ENCODE measurements at regions not wholly inside any gene's neighbourhood (a gene's known extent, or its start where the extent isn't known, plus 50 kb on each side); places are given as distances from the start of the nearest gene placed in this dataset.

DNA sequence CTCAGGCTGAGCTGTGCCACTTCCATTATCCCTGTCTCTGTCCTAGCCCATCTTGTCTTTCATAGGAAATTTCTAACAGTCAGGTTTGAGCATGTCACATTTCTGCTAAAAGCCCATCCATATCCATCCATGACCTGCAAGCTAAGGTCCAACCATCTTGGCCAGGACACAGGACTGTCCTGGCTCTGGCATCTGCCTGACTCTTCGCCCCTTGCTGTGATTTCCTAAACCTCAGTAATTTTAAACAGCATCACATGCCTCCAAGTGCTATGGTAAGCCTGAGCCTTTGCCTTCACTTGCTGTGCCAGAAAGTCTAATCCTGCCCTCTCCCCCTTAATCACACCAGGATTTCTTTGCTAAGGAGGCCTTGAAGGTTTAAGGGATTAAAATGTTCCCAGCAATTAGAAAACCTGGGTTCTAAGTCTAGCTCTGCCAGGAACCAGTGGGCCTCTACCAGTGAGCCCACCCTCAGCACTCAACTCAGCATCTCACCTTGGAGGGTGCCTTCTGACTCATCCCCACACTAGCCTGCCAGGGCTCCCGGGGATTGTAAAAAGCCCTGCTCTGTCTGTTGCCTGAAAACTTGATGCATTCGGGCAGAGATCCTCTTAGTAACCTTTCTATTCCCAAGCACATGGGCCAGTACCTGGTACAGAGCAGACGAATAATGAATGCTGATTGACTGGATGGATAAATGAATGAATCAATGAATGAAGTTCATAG, 411.0 kb downstream of the LRATD1 start:
- H3K27me3 ChIP-seq (ENCODE audit: control insufficient read depth, insufficient read depth, low read length), result no peaks in the 10 kb centered on the region
- H3K9ac ChIP-seq (ENCODE audit: insufficient read depth, low read length), result no peak overlapping the region
- no peaks in the 10 kb centered on the region for H3K36me3 ChIP-seq (ENCODE audit: control insufficient read depth, insufficient read depth, low read length)
- peaks cover 7% of the 10 kb centered on the region for H3K4me1 ChIP-seq (ENCODE audit: control insufficient read depth, extremely low read depth, insufficient read depth, low read length)
- no peaks in the 10 kb centered on the region for H3K79me2 ChIP-seq (ENCODE audit: control insufficient read depth, insufficient read depth, low read length)
- peak overlapping the region; percentile 46 for H3K27ac ChIP-seq (ENCODE audit: insufficient read depth, low read length)
- no peak overlapping the region for H3K4me3 ChIP-seq (replicated peaks in 1 of 4; ENCODE audit: control extremely low read depth in 1 of 4, insufficient read depth in 1 of 4, low read depth in 3 of 4, low read length in 4 of 4)
- H3K4me2 ChIP-seq (ENCODE audit: extremely low read depth, insufficient read depth, low read length), result no peak overlapping the region
- H3K9me3 ChIP-seq (ENCODE audit: control insufficient read depth, insufficient read depth, low read depth, low read length), result no peaks in the 10 kb centered on the region
- H4K20me1 ChIP-seq (ENCODE audit: control insufficient read depth, extremely low read depth, insufficient read depth, low read length), result no peaks in the 10 kb centered on the region
- DNase-seq (ENCODE audit: low read depth in 2 of 2), result peak; percentile 36 to 73
- no peak overlapping the region for H2AFZ ChIP-seq (ENCODE audit: low read length)
- TF ChIP-seq, protein P1, sequence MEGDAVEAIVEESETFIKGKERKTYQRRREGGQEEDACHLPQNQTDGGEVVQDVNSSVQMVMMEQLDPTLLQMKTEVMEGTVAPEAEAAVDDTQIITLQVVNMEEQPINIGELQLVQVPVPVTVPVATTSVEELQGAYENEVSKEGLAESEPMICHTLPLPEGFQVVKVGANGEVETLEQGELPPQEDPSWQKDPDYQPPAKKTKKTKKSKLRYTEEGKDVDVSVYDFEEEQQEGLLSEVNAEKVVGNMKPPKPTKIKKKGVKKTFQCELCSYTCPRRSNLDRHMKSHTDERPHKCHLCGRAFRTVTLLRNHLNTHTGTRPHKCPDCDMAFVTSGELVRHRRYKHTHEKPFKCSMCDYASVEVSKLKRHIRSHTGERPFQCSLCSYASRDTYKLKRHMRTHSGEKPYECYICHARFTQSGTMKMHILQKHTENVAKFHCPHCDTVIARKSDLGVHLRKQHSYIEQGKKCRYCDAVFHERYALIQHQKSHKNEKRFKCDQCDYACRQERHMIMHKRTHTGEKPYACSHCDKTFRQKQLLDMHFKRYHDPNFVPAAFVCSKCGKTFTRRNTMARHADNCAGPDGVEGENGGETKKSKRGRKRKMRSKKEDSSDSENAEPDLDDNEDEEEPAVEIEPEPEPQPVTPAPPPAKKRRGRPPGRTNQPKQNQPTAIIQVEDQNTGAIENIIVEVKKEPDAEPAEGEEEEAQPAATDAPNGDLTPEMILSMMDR (conservative IDR thresholded peaks at IDR 0.05 in 1 of 2, IDR thresholded peaks at IDR 0.05 in 1 of 2; ENCODE audit: low read depth in 1 of 2, low read length in 2 of 2), result no peak

DNA sequence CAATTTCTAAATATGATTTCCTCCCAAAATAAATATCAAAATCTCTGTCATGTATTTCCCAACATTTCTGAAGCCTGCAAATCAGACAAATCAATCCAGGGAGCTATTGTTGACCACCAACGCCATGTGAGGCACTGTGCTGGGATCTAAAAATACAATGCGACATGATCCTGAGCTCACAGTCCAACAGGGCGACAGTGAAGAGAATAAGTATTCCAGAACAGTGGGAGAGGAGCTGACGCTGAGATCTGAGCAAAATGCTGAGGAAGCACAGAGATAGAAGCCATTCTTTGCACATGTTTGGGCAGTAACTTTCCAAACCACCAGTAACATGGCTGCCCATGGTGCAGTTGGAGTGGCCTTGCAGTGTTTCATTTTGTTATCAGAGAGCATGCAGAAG, 412.5 kb downstream of the LRATD1 start:
- H3K27ac ChIP-seq (ENCODE audit: insufficient read depth, low read length), result no peak overlapping the region
- H3K79me2 ChIP-seq (ENCODE audit: control insufficient read depth, insufficient read depth, low read length), result no peaks in the 10 kb centered on the region
- no peak for DNase-seq (ENCODE audit: low read depth in 2 of 2)
- H3K9me3 ChIP-seq (ENCODE audit: control insufficient read depth, insufficient read depth, low read depth, low read length), result no peaks in the 10 kb centered on the region
- no peak overlapping the region for H3K4me2 ChIP-seq (ENCODE audit: extremely low read depth, insufficient read depth, low read length)
- peaks cover 7% of the 10 kb centered on the region for H3K4me1 ChIP-seq (ENCODE audit: control insufficient read depth, extremely low read depth, insufficient read depth, low read length)
- TF ChIP-seq, protein P1 (conservative IDR thresholded peaks at IDR 0.05 in 1 of 2, IDR thresholded peaks at IDR 0.05 in 1 of 2; ENCODE audit: low read depth in 1 of 2, low read length in 2 of 2), result no peak
- no peak for TF ChIP-seq EZH2 (IDR thresholded peaks at IDR 0.05; ENCODE audit: low read length, missing control alignments)
- H2AFZ ChIP-seq (ENCODE audit: low read length), result no peak overlapping the region
- H3K36me3 ChIP-seq (ENCODE audit: control insufficient read depth, insufficient read depth, low read length), result no peaks in the 10 kb centered on the region
- no peak overlapping the region for H3K9ac ChIP-seq (ENCODE audit: insufficient read depth, low read length)
- no peak overlapping the region for H3K4me3 ChIP-seq (replicated peaks in 1 of 4; ENCODE audit: control extremely low read depth in 1 of 4, insufficient read depth in 1 of 4, low read depth in 3 of 4, low read length in 4 of 4)
- no peaks in the 10 kb centered on the region for H4K20me1 ChIP-seq (ENCODE audit: control insufficient read depth, extremely low read depth, insufficient read depth, low read length)
- H3K27me3 ChIP-seq (ENCODE audit: control insufficient read depth, insufficient read depth, low read length), result no peaks in the 10 kb centered on the region

DNA sequence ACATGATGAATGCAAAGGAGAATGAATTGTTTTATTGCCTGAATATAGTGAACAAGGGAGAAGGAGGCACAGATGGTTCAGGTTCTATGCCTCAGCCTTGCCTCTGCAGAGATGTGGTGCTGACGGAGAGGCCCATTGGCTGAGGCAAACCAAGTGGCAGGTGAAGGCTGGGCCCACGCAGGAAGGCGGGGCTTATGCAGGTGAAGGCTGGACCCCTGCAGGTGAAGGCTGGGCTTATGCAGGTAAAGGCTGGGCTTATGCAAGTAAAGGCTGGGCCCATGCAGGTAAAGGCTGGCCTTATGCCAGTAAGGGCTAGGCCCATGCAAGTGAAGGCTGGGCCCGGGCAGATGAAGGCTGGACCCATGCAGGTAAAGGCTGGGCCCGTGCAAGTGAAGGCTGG, 414.7 kb downstream of the LRATD1 start:
- H3K36me3 ChIP-seq (ENCODE audit: control insufficient read depth, insufficient read depth, low read length), result no peaks in the 10 kb centered on the region
- no peak overlapping the region for H3K9ac ChIP-seq (ENCODE audit: insufficient read depth, low read length)
- no peak for DNase-seq (ENCODE audit: low read depth in 2 of 2)
- H3K4me3 ChIP-seq (replicated peaks in 1 of 4; ENCODE audit: control extremely low read depth in 1 of 4, insufficient read depth in 1 of 4, low read depth in 3 of 4, low read length in 4 of 4), result no peak overlapping the region
- H4K20me1 ChIP-seq (ENCODE audit: control insufficient read depth, extremely low read depth, insufficient read depth, low read length), result no peaks in the 10 kb centered on the region
- no peak overlapping the region for H2AFZ ChIP-seq (ENCODE audit: low read length)
- TF ChIP-seq, protein P1 (conservative IDR thresholded peaks at IDR 0.05 in 1 of 2, IDR thresholded peaks at IDR 0.05 in 1 of 2; ENCODE audit: low read depth in 1 of 2, low read length in 2 of 2), result no peak
- TF ChIP-seq EZH2 (IDR thresholded peaks at IDR 0.05; ENCODE audit: low read length, missing control alignments), result no peak
- H3K79me2 ChIP-seq (ENCODE audit: control insufficient read depth, insufficient read depth, low read length), result no peaks in the 10 kb centered on the region
- H3K27ac ChIP-seq (ENCODE audit: insufficient read depth, low read length), result no peak overlapping the region
- H3K4me1 ChIP-seq (ENCODE audit: control insufficient read depth, extremely low read depth, insufficient read depth, low read length), result peaks cover 6% of the 10 kb centered on the region
- no peak overlapping the region for H3K4me2 ChIP-seq (ENCODE audit: extremely low read depth, insufficient read depth, low read length)
- no peaks in the 10 kb centered on the region for H3K9me3 ChIP-seq (ENCODE audit: control insufficient read depth, insufficient read depth, low read depth, low read length)
- no peaks in the 10 kb centered on the region for H3K27me3 ChIP-seq (ENCODE audit: control insufficient read depth, insufficient read depth, low read length)
